ENCODE measurements at regions not wholly inside any gene's neighbourhood (a gene's known extent, or its start where the extent isn't known, plus 50 kb on each side); places are given as distances from the start of the nearest gene placed in this dataset.

- TF ChIP-seq, protein P1, sequence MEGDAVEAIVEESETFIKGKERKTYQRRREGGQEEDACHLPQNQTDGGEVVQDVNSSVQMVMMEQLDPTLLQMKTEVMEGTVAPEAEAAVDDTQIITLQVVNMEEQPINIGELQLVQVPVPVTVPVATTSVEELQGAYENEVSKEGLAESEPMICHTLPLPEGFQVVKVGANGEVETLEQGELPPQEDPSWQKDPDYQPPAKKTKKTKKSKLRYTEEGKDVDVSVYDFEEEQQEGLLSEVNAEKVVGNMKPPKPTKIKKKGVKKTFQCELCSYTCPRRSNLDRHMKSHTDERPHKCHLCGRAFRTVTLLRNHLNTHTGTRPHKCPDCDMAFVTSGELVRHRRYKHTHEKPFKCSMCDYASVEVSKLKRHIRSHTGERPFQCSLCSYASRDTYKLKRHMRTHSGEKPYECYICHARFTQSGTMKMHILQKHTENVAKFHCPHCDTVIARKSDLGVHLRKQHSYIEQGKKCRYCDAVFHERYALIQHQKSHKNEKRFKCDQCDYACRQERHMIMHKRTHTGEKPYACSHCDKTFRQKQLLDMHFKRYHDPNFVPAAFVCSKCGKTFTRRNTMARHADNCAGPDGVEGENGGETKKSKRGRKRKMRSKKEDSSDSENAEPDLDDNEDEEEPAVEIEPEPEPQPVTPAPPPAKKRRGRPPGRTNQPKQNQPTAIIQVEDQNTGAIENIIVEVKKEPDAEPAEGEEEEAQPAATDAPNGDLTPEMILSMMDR (IDR thresholded peaks at IDR 0.05; ENCODE audit: insufficient read depth, low read depth, low read length) = no peak
- TF ChIP-seq EZH2 (IDR thresholded peaks at IDR 0.05; ENCODE audit: insufficient read depth, low read length) = no peak
Measured at GRCh38 chr16:65196420-65197075, 74.7 kb upstream of the CDH11 start.
